ENCODE measurements at regions not wholly inside any gene's neighbourhood (a gene's known extent, or its start where the extent isn't known, plus 50 kb on each side); places are given as distances from the start of the nearest gene placed in this dataset.

DNA sequence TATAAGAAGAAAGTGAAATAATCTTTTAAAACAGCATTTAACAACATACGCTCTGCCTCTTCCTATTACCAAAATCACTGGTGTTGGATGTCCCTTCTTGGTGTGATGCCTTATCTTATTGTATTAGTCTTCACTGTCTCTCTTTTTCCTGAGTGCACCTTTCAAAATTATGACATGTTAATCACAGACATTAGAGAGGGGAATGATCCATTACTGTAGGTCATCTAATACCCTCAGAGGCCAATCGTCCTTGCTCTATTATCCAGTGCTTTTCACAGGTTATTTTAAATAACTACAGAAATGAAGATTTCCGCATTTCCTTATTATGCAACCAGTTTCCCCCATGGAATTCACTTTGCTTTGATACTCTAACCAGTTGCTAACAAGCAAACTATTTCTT, 1292.7 kb downstream of the MAT2B start:
- FAIRE-seq (no peak), DNase-seq (ENCODE audit: low read depth) (no peak)
- H3K4me3 ChIP-seq (ENCODE audit: low read depth, low read length): no peak overlapping the region
- no peaks in the 10 kb centered on the region for H3K36me3 ChIP-seq (ENCODE audit: control insufficient read depth, insufficient read depth, low read length)
- TF ChIP-seq, protein P1, sequence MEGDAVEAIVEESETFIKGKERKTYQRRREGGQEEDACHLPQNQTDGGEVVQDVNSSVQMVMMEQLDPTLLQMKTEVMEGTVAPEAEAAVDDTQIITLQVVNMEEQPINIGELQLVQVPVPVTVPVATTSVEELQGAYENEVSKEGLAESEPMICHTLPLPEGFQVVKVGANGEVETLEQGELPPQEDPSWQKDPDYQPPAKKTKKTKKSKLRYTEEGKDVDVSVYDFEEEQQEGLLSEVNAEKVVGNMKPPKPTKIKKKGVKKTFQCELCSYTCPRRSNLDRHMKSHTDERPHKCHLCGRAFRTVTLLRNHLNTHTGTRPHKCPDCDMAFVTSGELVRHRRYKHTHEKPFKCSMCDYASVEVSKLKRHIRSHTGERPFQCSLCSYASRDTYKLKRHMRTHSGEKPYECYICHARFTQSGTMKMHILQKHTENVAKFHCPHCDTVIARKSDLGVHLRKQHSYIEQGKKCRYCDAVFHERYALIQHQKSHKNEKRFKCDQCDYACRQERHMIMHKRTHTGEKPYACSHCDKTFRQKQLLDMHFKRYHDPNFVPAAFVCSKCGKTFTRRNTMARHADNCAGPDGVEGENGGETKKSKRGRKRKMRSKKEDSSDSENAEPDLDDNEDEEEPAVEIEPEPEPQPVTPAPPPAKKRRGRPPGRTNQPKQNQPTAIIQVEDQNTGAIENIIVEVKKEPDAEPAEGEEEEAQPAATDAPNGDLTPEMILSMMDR (IDR thresholded peaks at IDR 0.05; ENCODE audit: insufficient read depth, low read length, severe bottlenecking): no peak
- H3K27me3 ChIP-seq (ENCODE audit: control insufficient read depth, insufficient read depth, low read length): no peaks in the 10 kb centered on the region

- FAIRE-seq: no peak
- H3K36me3 ChIP-seq (ENCODE audit: control insufficient read depth, insufficient read depth, low read length): no peaks in the 10 kb centered on the region
These were observed 1294.0 kb downstream of the MAT2B start for GRCh38 chr5:164799391-164799790.

DNA sequence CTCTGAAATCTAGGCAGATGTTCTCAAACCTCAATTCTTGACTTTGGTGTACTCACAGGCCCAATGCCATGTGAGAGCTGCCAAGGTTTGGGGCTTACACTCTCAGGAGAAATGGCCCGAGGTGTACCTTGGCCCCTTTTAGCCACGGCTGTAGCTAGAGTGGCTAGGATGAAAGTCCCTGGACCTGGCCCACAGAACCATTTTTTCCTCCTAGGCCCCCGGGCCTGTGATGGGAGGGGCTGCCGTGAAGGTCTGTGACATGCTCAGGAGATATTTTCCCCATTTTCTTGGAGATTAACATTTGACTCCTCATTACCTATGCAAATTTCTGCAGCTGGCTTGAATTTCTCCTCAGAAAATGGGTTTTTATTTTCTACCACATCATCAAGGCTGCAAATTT, 1296.5 kb downstream of the MAT2B start:
- Histone ChIP-seq H3K4me3 (ENCODE audit: low read depth, low read length) (no peak overlapping the region), H3K36me3 (ENCODE audit: control insufficient read depth, insufficient read depth, low read length) (no peaks in the 10 kb centered on the region), H3K27me3 (ENCODE audit: control insufficient read depth, insufficient read depth, low read length) (no peaks in the 10 kb centered on the region)
- DNase-seq (ENCODE audit: low read depth) (no peak), FAIRE-seq (no peak)
- TF ChIP-seq, protein P1 (IDR thresholded peaks at IDR 0.05; ENCODE audit: insufficient read depth, low read length, severe bottlenecking): no peak

More at GRCh38 chr5:164799391-164799790, 1294.0 kb downstream of the MAT2B start:
- no peak for DNase-seq (ENCODE audit: low read depth)
- Histone ChIP-seq H3K4me3 (ENCODE audit: low read depth, low read length) (no peak overlapping the region), H3K27me3 (ENCODE audit: control insufficient read depth, insufficient read depth, low read length) (no peaks in the 10 kb centered on the region)
- TF ChIP-seq, protein P1 (IDR thresholded peaks at IDR 0.05; ENCODE audit: insufficient read depth, low read length, severe bottlenecking): no peak

DNA sequence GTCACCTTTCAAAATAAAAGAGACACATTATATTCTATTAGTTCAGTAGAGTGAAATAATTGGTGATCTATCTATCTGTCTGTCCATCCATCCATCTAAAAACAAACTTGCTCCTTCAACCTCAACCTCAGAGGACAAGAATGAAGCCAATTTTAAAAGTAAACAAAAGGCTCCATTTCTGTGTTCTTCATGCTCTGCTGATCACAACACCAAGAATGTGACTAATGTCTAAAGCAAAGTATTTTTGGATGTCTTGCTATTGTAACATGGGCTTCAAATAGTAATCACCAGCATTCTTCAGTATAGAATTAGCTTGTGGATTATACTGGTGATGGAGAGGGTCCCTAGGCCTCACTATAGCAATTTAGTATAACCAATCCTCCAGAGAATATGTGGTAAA, 1304.4 kb downstream of the MAT2B start:
- TF ChIP-seq, protein P1 (IDR thresholded peaks at IDR 0.05; ENCODE audit: insufficient read depth, low read length, severe bottlenecking): no peak
- Histone ChIP-seq H3K4me3 (ENCODE audit: low read depth, low read length) (no peak overlapping the region), H3K27me3 (ENCODE audit: control insufficient read depth, insufficient read depth, low read length) (no peaks in the 10 kb centered on the region), H3K36me3 (ENCODE audit: control insufficient read depth, insufficient read depth, low read length) (no peaks in the 10 kb centered on the region)
- FAIRE-seq (no peak), DNase-seq (ENCODE audit: low read depth) (no peak)

DNA sequence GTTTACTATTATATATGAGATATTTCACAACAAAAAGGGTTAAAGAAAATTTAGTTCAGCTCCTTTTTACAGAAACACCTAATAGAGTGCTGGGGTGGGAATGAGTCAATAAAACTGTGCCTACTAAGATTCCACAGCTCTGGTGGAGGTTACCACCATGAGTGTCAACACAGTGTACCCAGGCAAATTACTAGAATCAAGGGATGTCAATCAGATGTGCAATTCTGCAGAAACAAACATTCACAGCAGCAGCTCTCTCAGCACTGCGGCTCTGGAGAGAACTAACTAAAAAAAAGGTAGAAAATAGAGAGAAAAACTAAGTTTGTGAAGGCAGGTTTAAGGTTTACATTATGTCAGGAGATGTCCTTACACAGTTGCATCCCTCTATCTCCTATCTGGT, 1313.0 kb downstream of the MAT2B start:
- H3K27me3 ChIP-seq (ENCODE audit: control insufficient read depth, insufficient read depth, low read length): no peaks in the 10 kb centered on the region
- TF ChIP-seq, protein P1 (IDR thresholded peaks at IDR 0.05; ENCODE audit: insufficient read depth, low read length, severe bottlenecking): no peak
- FAIRE-seq: no peak

DNA sequence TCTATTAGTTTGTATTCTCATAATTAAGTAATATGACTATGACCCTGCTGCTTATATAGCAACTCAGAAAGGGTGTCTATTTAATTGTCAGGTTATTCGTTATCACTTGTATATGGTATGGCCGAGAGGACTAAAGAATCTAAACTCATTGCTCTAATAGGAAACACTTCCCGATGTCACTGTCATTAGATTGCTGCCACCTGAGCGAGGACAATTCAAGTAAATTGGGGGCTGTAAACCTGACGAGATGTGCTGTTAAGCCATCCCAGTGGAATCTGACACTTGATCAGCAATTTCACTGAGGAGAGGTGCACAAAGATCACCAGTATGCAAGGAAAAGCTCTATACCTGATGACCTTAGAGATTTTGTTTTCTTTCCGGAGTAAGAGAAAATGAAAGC, 1319.3 kb downstream of the MAT2B start:
- Histone ChIP-seq H3K4me3 (ENCODE audit: low read depth, low read length) (no peak overlapping the region), H3K27me3 (ENCODE audit: control insufficient read depth, insufficient read depth, low read length) (no peaks in the 10 kb centered on the region), H3K36me3 (ENCODE audit: control insufficient read depth, insufficient read depth, low read length) (no peaks in the 10 kb centered on the region)
- TF ChIP-seq, protein P1 (IDR thresholded peaks at IDR 0.05; ENCODE audit: insufficient read depth, low read length, severe bottlenecking): no peak
- no peak for FAIRE-seq
- no peak for DNase-seq (ENCODE audit: low read depth)

More for the DNA sequence above, 1313.0 kb downstream of the MAT2B start:
- no peak for DNase-seq (ENCODE audit: low read depth)
- no peak overlapping the region for H3K4me3 ChIP-seq (ENCODE audit: low read depth, low read length)
- no peaks in the 10 kb centered on the region for H3K36me3 ChIP-seq (ENCODE audit: control insufficient read depth, insufficient read depth, low read length)

Data from bronchial epithelial cell (primary cell).